ENCODE measurements at regions not wholly inside any gene's neighbourhood (a gene's known extent, or its start where the extent isn't known, plus 50 kb on each side); places are given as distances from the start of the nearest gene placed in this dataset.

DNA sequence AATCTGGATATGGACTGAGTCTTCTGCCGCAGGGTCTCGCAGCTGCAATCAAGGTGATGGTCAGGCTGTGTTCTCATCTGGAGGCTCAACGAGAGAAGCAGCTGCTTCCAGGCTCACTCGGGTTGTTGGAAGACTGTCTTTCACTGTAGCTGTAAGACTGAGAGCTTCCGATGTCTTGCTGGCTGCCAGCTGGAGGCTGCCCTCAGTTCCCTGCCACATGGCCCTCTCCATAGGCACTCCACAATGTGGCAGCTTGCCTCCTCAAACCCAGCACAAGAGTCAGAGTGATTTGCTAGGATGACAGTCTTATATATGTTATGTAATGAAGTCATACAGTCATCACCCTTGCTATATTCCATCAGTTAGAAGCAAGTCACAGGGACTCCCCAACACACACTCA, 290.5 kb upstream of the CDYL start:
- TF ChIP-seq, protein P1, sequence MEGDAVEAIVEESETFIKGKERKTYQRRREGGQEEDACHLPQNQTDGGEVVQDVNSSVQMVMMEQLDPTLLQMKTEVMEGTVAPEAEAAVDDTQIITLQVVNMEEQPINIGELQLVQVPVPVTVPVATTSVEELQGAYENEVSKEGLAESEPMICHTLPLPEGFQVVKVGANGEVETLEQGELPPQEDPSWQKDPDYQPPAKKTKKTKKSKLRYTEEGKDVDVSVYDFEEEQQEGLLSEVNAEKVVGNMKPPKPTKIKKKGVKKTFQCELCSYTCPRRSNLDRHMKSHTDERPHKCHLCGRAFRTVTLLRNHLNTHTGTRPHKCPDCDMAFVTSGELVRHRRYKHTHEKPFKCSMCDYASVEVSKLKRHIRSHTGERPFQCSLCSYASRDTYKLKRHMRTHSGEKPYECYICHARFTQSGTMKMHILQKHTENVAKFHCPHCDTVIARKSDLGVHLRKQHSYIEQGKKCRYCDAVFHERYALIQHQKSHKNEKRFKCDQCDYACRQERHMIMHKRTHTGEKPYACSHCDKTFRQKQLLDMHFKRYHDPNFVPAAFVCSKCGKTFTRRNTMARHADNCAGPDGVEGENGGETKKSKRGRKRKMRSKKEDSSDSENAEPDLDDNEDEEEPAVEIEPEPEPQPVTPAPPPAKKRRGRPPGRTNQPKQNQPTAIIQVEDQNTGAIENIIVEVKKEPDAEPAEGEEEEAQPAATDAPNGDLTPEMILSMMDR (IDR thresholded peaks at IDR 0.05) = no peak
- TF ChIP-seq POLR2AphosphoS5 (IDR thresholded peaks at IDR 0.05) (no peak), EP300 (IDR thresholded peaks at IDR 0.05) (no peak)

Measured in sigmoid colon (tissue), 4 donors.